Endothelial cell of umbilical vein (primary cell): ENCODE measurements at regions not wholly inside any gene's neighbourhood (a gene's known extent, or its start where the extent isn't known, plus 50 kb on each side); places are given as distances from the start of the nearest gene placed in this dataset.

ENCODE experiments used
- BruUV-seq: library from RNA; stranded (reverse); fragments of 400-500 nt; replicated peaks from 2 replicates; lab custom pipeline; 2021; lab: Mats Ljungman, UMichigan
- CTCF ChIA-PET: fragments of 300-600, 350-600 bp; sonication (Branson Sonifier 250); formaldehyde crosslinking; loops from one replicate; lab custom pipeline; 2021; ENCODE audit warnings: antibody characterized with exemption, inconsistent platforms; lab: Charles Lee
- POLR2A ChIA-PET: fragments of 300-600, 350-600 bp; sonication (Branson Sonifier 250); formaldehyde crosslinking; loops from one replicate; lab custom pipeline; 2021; ENCODE audit warnings: antibody characterized with exemption, inconsistent platforms; lab: Charles Lee
- DNase-seq: peaks from one replicate; pipeline ENCODE4 v3.0.0-alpha.2; 2011; ENCODE audit warnings: low read depth, low spot score
- FAIRE-seq: peaks from 2 replicates; lab custom pipeline; 2011; peaks lifted over from hg19 to GRCh38; lab: Jason Lieb, UNC
- H2AFZ ChIP-seq: 2 replicates; pipeline ENCODE4 v1.6.0; 2012; ENCODE audit warnings: low read depth, low read length, control low read depth, inconsistent platforms
- H3K27ac ChIP-seq: 2 replicates; pipeline ENCODE4 v1.5.1; 2011; ENCODE audit warnings: low read depth, mild to moderate bottlenecking, control low read depth, low read length, moderate library complexity; ENCODE audit not compliant: insufficient read depth
- H3K27me3 ChIP-seq, 2 experiments: 2 replicates each; pipeline versions ENCODE4 v1.6.0 to v1.6.1; 2011; ENCODE audit warnings: low read length in 2 of 2, mixed read lengths in 1 of 2; ENCODE audit not compliant: control insufficient read depth in 2 of 2, insufficient read depth in 2 of 2
- H3K36me3 ChIP-seq, 2 experiments: 2 replicates in 1 of 2; 3 replicates in 1 of 2; pipeline ENCODE4 v1.5.1; 2011; ENCODE audit warnings: low read length in 2 of 2, mild to moderate bottlenecking in 1 of 2, moderate library complexity in 1 of 2; ENCODE audit not compliant: control insufficient read depth in 2 of 2, insufficient read depth in 2 of 2; ENCODE audit errors: extremely low read depth in 1 of 2
- H3K4me1 ChIP-seq: 3 replicates; pipeline ENCODE4 v1.5.1; 2011; ENCODE audit warnings: mild to moderate bottlenecking, low read length; ENCODE audit not compliant: control insufficient read depth, insufficient read depth; ENCODE audit errors: extremely low read depth
- H3K4me2 ChIP-seq: 2 replicates; pipeline ENCODE4 v1.6.1; 2011; ENCODE audit warnings: low read length, control low read depth, mixed read lengths; ENCODE audit not compliant: insufficient read depth
- H3K4me3 ChIP-seq, 3 experiments: fragments of 200-600 bp in 1 of 3; sonication (generic), shearing (Covaris generic) in 1 of 3; replicated peaks in 1 of 3; 2 replicates each; pipeline ENCODE4 v1.5.1; 2011 to 2016; ENCODE audit warnings: control low read depth in 3 of 3, low read length in 3 of 3, mild to moderate bottlenecking in 2 of 3, inconsistent platforms in 1 of 3, low read depth in 1 of 3, moderate library complexity in 1 of 3; ENCODE audit not compliant: insufficient read depth in 1 of 3
- H3K79me2 ChIP-seq: 2 replicates; pipeline ENCODE4 v1.6.0; 2012; ENCODE audit warnings: low read length, inconsistent platforms; ENCODE audit not compliant: control insufficient read depth, insufficient read depth
- H3K9ac ChIP-seq: replicated peaks from 2 replicates; pipeline ENCODE3; 2011; ENCODE audit warnings: low read length, control low read depth; ENCODE audit not compliant: insufficient read depth; ENCODE audit errors: extremely low read depth
- H3K9me1 ChIP-seq: replicated peaks from 3 replicates; pipeline ENCODE4 v1.6.0; 2011; ENCODE audit warnings: mild to moderate bottlenecking, low read length; ENCODE audit not compliant: control insufficient read depth, insufficient read depth; ENCODE audit errors: extremely low read depth
- H3K9me3 ChIP-seq: replicated peaks from 2 replicates; pipeline ENCODE4 v1.5.1; 2012; ENCODE audit warnings: low read length, inconsistent platforms; ENCODE audit not compliant: control insufficient read depth, insufficient read depth
- H4K20me1 ChIP-seq: replicated peaks from 2 replicates; pipeline ENCODE3; 2011; ENCODE audit warnings: mild to moderate bottlenecking, low read length; ENCODE audit not compliant: control insufficient read depth, insufficient read depth; ENCODE audit errors: extremely low read depth
- EZH2 ChIP-seq: IDR thresholded peaks from 2 replicates; pipeline ENCODE4 v1.6.1; 2012; ENCODE audit warnings: borderline replicate concordance, low read depth, mild to moderate bottlenecking, moderate library complexity, low read length, inconsistent platforms; ENCODE audit not compliant: severe bottlenecking
- FOS ChIP-seq: IDR thresholded peaks from 2 replicates; pipeline ENCODE4 v1.6.1; 2011; ENCODE audit warnings: mild to moderate bottlenecking, low read length, moderate library complexity, borderline replicate concordance; ENCODE audit not compliant: insufficient read depth
- GATA2 ChIP-seq: IDR thresholded peaks from 2 replicates; pipeline ENCODE4 v1.7.0; 2011; ENCODE audit warnings: low read depth, mild to moderate bottlenecking, moderate library complexity, mixed read lengths, low read length; ENCODE audit not compliant: insufficient read length, insufficient read depth
- JUN ChIP-seq: IDR thresholded peaks from 2 replicates; pipeline ENCODE4 v1.6.1; 2011; ENCODE audit warnings: borderline replicate concordance, low read depth; ENCODE audit not compliant: insufficient read length, insufficient read depth
- MYC ChIP-seq: IDR thresholded peaks from one replicate; pipeline ENCODE4 v1.6.1; 2011; ENCODE audit warnings: mild to moderate bottlenecking, low read depth, low read length
- POLR2A ChIP-seq: IDR thresholded peaks from 2 replicates; pipeline ENCODE4 v1.6.1; 2012; ENCODE audit warnings: low read depth, mild to moderate bottlenecking, control low read depth, low read length
- POLR2AphosphoS5 ChIP-seq: IDR thresholded peaks from 2 replicates; pipeline ENCODE4 v1.6.1; 2012; ENCODE audit warnings: low read depth, mild to moderate bottlenecking, control low read depth, low read length, moderate library complexity; ENCODE audit not compliant: insufficient read depth
- dilution Hi-C: fragments of 300-500 bp; cut with MboI; formaldehyde crosslinking; loops from one replicate; pipeline ENCODE4 v1.15.0; 2019; ENCODE audit warnings: low sequenced_read_pairs; ENCODE audit not compliant: extremely low pct_ligation_motif_present
- intact Hi-C: fragments of 100-400 bp; cut with micrococcal nuclease; formaldehyde crosslinking; loops from one replicate; pipeline ENCODE4 v1.10.0; 2022
- TF ChIP-seq, protein P1 (sequence below): IDR thresholded peaks from 2 replicates; pipeline ENCODE4 v1.6.1; 2011; ENCODE audit not compliant: insufficient read depth, insufficient read length
- TF ChIP-seq, protein P2 (sequence below), 2 donors: IDR thresholded peaks; 1 replicate in 1 of 2; 2 replicates in 1 of 2; pipeline ENCODE4 v1.5.1; 2011; ENCODE audit warnings: low read length in 2 of 2, mild to moderate bottlenecking in 2 of 2, moderate library complexity in 2 of 2, control low read depth in 1 of 2, inconsistent platforms in 1 of 2, low read depth in 1 of 2; ENCODE audit not compliant: insufficient read depth in 1 of 2; ENCODE audit errors: extremely low read depth in 1 of 2

DNA sequence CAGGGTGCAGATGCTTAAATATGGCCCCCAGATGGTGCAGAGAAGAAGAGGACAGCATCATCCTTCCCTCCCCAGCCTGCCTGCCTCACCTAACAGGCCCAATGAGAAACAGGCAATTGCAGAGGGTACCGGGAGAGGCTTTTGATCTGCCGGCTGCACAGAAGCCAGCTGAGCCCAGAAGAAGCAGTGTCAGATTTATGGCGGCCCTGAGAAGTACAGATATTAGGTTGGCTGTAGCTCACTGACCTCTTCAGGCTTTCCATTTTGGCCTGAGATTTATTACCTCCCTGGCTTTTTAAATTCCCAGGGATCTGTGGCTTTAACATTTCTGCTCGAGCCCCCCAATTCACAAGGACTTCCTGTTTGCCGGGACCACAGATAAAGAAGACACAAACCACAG lies 278.7 kb downstream of the EN1 start:
- FAIRE-seq (no peak), DNase-seq (no peak)
- no TSS peak for BruUV-seq
- Histone ChIP-seq H3K9ac (no peak overlapping the region), H3K4me3 (no peak overlapping the region), H3K4me1 (no peaks in the 10 kb centered on the region), H3K36me3 (no peaks in the 10 kb centered on the region), H3K4me2 (no peak overlapping the region), H4K20me1 (no peaks in the 10 kb centered on the region), H3K27me3 (no peaks in the 10 kb centered on the region), H3K27ac (no peak overlapping the region), H2AFZ (no peak overlapping the region), H3K9me3 (no peaks in the 10 kb centered on the region), H3K9me1 (no peaks in the 10 kb centered on the region), H3K79me2 (no peaks in the 10 kb centered on the region)
- POLR2A ChIA-PET, result no interaction called here
- TF ChIP-seq EZH2, result no peak
- no peak for TF ChIP-seq FOS
- TF ChIP-seq, protein P1, sequence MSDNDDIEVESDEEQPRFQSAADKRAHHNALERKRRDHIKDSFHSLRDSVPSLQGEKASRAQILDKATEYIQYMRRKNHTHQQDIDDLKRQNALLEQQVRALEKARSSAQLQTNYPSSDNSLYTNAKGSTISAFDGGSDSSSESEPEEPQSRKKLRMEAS, result no peak
- TF ChIP-seq MYC, result no peak
- TF ChIP-seq, protein P2, sequence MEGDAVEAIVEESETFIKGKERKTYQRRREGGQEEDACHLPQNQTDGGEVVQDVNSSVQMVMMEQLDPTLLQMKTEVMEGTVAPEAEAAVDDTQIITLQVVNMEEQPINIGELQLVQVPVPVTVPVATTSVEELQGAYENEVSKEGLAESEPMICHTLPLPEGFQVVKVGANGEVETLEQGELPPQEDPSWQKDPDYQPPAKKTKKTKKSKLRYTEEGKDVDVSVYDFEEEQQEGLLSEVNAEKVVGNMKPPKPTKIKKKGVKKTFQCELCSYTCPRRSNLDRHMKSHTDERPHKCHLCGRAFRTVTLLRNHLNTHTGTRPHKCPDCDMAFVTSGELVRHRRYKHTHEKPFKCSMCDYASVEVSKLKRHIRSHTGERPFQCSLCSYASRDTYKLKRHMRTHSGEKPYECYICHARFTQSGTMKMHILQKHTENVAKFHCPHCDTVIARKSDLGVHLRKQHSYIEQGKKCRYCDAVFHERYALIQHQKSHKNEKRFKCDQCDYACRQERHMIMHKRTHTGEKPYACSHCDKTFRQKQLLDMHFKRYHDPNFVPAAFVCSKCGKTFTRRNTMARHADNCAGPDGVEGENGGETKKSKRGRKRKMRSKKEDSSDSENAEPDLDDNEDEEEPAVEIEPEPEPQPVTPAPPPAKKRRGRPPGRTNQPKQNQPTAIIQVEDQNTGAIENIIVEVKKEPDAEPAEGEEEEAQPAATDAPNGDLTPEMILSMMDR (IDR thresholded peaks at IDR 0.05; ENCODE audit: extremely low read depth in 1 of 2, insufficient read depth in 1 of 2, low read depth in 1 of 2, low read length in 2 of 2), result no peak
- no peak for TF ChIP-seq POLR2A
- TF ChIP-seq GATA2, result no peak
- TF ChIP-seq JUN, result no peak
- TF ChIP-seq POLR2AphosphoS5, result no peak
- dilution Hi-C loops (no loop called here), intact Hi-C loops (no loop called here)
- CTCF ChIA-PET, result no interaction called here
